HepG2 (cell line): ENCODE measurements at regions not wholly inside any gene's neighbourhood (a gene's known extent, or its start where the extent isn't known, plus 50 kb on each side); places are given as distances from the start of the nearest gene placed in this dataset.

ENCODE experiments used
- BCLAF1 ChIP-seq: fragments of 450-650 bp; IDR thresholded peaks from 2 replicates; pipeline ENCODE4 v1.6.1; 2017; ENCODE audit warnings: mild to moderate bottlenecking
- HNF1A ChIP-seq, 2 experiments: sonication (generic) in 1 of 2; formaldehyde crosslinking in 1 of 2; IDR thresholded peaks; 2 replicates each; pipeline versions ENCODE4 v1.4.0 to v1.6.1; 2016 to 2020; ENCODE audit warnings: borderline replicate concordance in 1 of 2, low read depth in 1 of 2, mild to moderate bottlenecking in 1 of 2, missing genetic modification reagents in 1 of 2
- RNF219 ChIP-seq: sonication (generic); formaldehyde crosslinking; IDR thresholded peaks from 2 replicates; pipeline ENCODE4 v1.5.0; 2020; ENCODE audit warnings: mild to moderate bottlenecking, missing genetic modification reagents
- ZBED4 ChIP-seq: sonication (generic); formaldehyde crosslinking; IDR thresholded peaks from 2 replicates; pipeline ENCODE4 v1.4.0; 2020; ENCODE audit warnings: missing genetic modification reagents, borderline replicate concordance
- ZKSCAN5 ChIP-seq: sonication (generic); formaldehyde crosslinking; IDR thresholded peaks from 2 replicates; pipeline ENCODE4 v1.5.1; 2020; ENCODE audit warnings: mild to moderate bottlenecking, missing genetic modification reagents
- ZNF142 ChIP-seq: sonication (generic); formaldehyde crosslinking; IDR thresholded peaks from 2 replicates; pipeline ENCODE4 v1.4.0; 2020; ENCODE audit warnings: missing genetic modification reagents
- ZNF460 ChIP-seq: sonication (generic); formaldehyde crosslinking; IDR thresholded peaks from 2 replicates; pipeline ENCODE4 v1.5.1; 2020; ENCODE audit warnings: missing genetic modification reagents, mild to moderate bottlenecking, borderline replicate concordance
- ZNF703 ChIP-seq: sonication (generic); formaldehyde crosslinking; IDR thresholded peaks from 2 replicates; pipeline ENCODE4 v1.5.1; 2020; ENCODE audit warnings: missing genetic modification reagents, mild to moderate bottlenecking, moderate library complexity, borderline replicate concordance
- ZNF839 ChIP-seq: sonication (generic); formaldehyde crosslinking; IDR thresholded peaks from 2 replicates; pipeline ENCODE4 v1.4.0; 2020; ENCODE audit warnings: missing genetic modification reagents, mild to moderate bottlenecking, borderline replicate concordance

GRCh38 chr4:136575146-136575545, 957.1 kb downstream of the PCDH18 start (continued):
- TF ChIP-seq ZNF142 (CRISPR knock-in tag) (no peak), RNF219 (CRISPR knock-in tag) (no peak), ZBED4 (CRISPR knock-in tag) (no peak), ZKSCAN5 (no peak), BCLAF1 (no peak), ZNF460 (no peak), ZNF839 (CRISPR knock-in tag) (no peak), HNF1A (IDR thresholded peaks at IDR 0.05; ENCODE audit: low read depth) (no peak), HNF1A (CRISPR knock-in tag; IDR thresholded peaks at IDR 0.05; ENCODE audit: borderline replicate concordance) (no peak), ZNF703 (CRISPR knock-in tag) (no peak)
